ENCODE measurements at regions not wholly inside any gene's neighbourhood (a gene's known extent, or its start where the extent isn't known, plus 50 kb on each side); places are given as distances from the start of the nearest gene placed in this dataset.

DNA sequence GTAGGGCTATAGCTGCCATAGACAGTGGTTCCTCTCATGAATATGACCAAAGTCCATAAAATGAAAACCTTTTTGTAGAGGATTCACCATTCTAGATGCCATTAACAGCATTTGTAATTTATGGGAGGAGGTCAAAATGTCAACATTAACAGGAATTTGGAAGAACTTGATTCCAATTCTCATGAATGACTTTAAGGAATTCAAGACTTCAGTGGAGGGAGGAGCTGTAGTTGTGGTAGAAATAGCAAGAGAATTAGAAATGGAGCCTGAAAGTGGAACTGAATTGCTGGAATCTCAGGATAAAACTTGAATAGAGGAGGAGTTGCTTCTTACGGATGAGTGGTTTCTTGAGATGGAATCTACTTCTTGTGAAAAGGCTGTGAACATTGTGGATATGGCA lies 65.4 kb upstream of the ESRRG start (continued):
- TF ChIP-seq, protein P1, sequence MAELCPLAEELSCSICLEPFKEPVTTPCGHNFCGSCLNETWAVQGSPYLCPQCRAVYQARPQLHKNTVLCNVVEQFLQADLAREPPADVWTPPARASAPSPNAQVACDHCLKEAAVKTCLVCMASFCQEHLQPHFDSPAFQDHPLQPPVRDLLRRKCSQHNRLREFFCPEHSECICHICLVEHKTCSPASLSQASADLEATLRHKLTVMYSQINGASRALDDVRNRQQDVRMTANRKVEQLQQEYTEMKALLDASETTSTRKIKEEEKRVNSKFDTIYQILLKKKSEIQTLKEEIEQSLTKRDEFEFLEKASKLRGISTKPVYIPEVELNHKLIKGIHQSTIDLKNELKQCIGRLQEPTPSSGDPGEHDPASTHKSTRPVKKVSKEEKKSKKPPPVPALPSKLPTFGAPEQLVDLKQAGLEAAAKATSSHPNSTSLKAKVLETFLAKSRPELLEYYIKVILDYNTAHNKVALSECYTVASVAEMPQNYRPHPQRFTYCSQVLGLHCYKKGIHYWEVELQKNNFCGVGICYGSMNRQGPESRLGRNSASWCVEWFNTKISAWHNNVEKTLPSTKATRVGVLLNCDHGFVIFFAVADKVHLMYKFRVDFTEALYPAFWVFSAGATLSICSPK (IDR thresholded peaks at IDR 0.05; ENCODE audit: borderline replicate concordance) = no peak
- TF ChIP-seq HDAC6 (IDR thresholded peaks at IDR 0.05; ENCODE audit: low read depth, low read length) = no peak

DNA sequence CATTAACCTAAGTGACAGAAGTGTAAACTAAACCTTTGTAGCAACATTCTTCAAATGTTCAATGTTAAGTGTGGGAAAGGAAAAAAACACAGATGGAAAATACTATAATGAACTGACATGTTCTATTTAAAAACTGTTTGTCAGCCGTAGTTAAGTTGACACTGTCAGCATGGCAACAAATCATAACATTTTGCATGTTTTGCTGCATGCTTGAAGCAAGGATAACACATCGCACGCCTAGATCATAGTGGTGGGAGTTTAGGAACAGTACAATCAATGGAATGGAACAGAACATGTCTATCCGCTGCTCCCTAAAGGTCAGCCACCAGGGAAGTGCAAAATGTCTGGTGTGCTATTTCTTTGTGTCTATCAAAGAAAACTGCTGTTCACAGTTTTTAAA lies 62.5 kb upstream of the ESRRG start:
- Histone ChIP-seq H3K27ac (ENCODE audit: extremely low read depth, low read depth, low read length) (no peak overlapping the region), H3K36me3 (ENCODE audit: control insufficient read depth, insufficient read depth, low read length) (no peaks in the 10 kb centered on the region), H2AFZ (ENCODE audit: low read depth, low read length) (no peak overlapping the region), H4K20me1 (replicated peaks; ENCODE audit: control insufficient read depth, insufficient read depth, low read length) (no peaks in the 10 kb centered on the region), H3K4me1 (replicated peaks in 1 of 2; ENCODE audit: control insufficient read depth in 2 of 2, insufficient read depth in 2 of 2, low read length in 2 of 2) (no peaks in the 10 kb centered on the region), H3K27me3 (ENCODE audit: control insufficient read depth in 2 of 2, insufficient read depth in 2 of 2, low read length in 2 of 2) (no peaks in the 10 kb centered on the region), H3K4me3 (no peak overlapping the region), H3K9me3 (replicated peaks; ENCODE audit: control insufficient read depth, insufficient read depth, low read depth, low read length) (0 out of 2 replicates have a peak, but pooled peaks cover 2% of the 10 kb centered on the region), H3K9me1 (ENCODE audit: control insufficient read depth, insufficient read depth, low read length) (no peaks in the 10 kb centered on the region), H3K79me2 (ENCODE audit: control insufficient read depth, insufficient read depth, low read length) (no peaks in the 10 kb centered on the region), H3K4me2 (ENCODE audit: insufficient read depth, low read length) (no peak overlapping the region), H3K9ac (ENCODE audit: insufficient read depth in 1 of 2, low read depth in 2 of 2, low read length in 2 of 2) (no peak overlapping the region)
- POLR2A ChIA-PET = no interaction called here
- DNase-seq (ENCODE audit: extremely low read depth in 1 of 4, low spot score in 3 of 4) = no peak
- in situ Hi-C loops (cut with MboI) (no loop called here), intact Hi-C loops (cut with micrococcal nuclease) (no loop called here)
- CTCF ChIA-PET (ENCODE audit: low intra/inter-chr PET ratio) = no interaction called here
- no TSS peak for BruUV-seq (replicated peaks)
- TF ChIP-seq ZFP36 (IDR thresholded peaks at IDR 0.05; ENCODE audit: low read depth, low read length, partially characterized antibody) (no peak), HNRNPLL (IDR thresholded peaks at IDR 0.05; ENCODE audit: low read depth, low read length, poor library complexity, severe bottlenecking) (no peak)
- ATAC-seq = no peak
- WGBS (ENCODE audit: insufficient coverage, low coverage, missing lambda C conversion rate) = 1% methylated on average over 4 of the region's 4 CpGs
- no peak for FAIRE-seq
